ENCODE measurements at regions not wholly inside any gene's neighbourhood (a gene's known extent, or its start where the extent isn't known, plus 50 kb on each side); places are given as distances from the start of the nearest gene placed in this dataset.

GRCh38 chr11:119976805-119977560 lies 160.9 kb downstream of the TRIM29 start:
- Histone ChIP-seq H3K27ac (ENCODE audit: low read depth in 1 of 2, low read length in 1 of 2) (no peak overlapping the region), H3K9me3 (ENCODE audit: control insufficient read depth in 4 of 4, insufficient read depth in 3 of 4, low read length in 3 of 4) (peaks cover 0 to 5% (median 0%) of the 10 kb centered on the region in 4 donors), H3K9ac (ENCODE audit: insufficient read depth in 1 of 2, low read length in 2 of 2) (no peak overlapping the region), H3K4me3 (no peak overlapping the region), H3K27me3 (ENCODE audit: control insufficient read depth in 3 of 3, insufficient read depth in 3 of 3, low read length in 2 of 3) (peaks cover 0 to 5% (median 0%) of the 10 kb centered on the region in 3 donors), H3K36me3 (ENCODE audit: control insufficient read depth in 4 of 4, insufficient read depth in 4 of 4, low read length in 4 of 4) (no peaks in the 10 kb centered on the region), H3K4me1 (ENCODE audit: control insufficient read depth in 5 of 5, insufficient read depth in 5 of 5, low read length in 5 of 5) (no peaks in the 10 kb centered on the region)
- DNase-seq (no peak), ATAC-seq (ENCODE audit: insufficient read depth, low FRiP score) (no peak)
- TF ChIP-seq, protein P1, sequence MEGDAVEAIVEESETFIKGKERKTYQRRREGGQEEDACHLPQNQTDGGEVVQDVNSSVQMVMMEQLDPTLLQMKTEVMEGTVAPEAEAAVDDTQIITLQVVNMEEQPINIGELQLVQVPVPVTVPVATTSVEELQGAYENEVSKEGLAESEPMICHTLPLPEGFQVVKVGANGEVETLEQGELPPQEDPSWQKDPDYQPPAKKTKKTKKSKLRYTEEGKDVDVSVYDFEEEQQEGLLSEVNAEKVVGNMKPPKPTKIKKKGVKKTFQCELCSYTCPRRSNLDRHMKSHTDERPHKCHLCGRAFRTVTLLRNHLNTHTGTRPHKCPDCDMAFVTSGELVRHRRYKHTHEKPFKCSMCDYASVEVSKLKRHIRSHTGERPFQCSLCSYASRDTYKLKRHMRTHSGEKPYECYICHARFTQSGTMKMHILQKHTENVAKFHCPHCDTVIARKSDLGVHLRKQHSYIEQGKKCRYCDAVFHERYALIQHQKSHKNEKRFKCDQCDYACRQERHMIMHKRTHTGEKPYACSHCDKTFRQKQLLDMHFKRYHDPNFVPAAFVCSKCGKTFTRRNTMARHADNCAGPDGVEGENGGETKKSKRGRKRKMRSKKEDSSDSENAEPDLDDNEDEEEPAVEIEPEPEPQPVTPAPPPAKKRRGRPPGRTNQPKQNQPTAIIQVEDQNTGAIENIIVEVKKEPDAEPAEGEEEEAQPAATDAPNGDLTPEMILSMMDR (IDR thresholded peaks at IDR 0.05; ENCODE audit: control extremely low read depth, extremely low read depth), result no peak
- WGBS, 2 donors, result 76 to 80% methylated on average over 13 of the region's 13 CpGs

DNA sequence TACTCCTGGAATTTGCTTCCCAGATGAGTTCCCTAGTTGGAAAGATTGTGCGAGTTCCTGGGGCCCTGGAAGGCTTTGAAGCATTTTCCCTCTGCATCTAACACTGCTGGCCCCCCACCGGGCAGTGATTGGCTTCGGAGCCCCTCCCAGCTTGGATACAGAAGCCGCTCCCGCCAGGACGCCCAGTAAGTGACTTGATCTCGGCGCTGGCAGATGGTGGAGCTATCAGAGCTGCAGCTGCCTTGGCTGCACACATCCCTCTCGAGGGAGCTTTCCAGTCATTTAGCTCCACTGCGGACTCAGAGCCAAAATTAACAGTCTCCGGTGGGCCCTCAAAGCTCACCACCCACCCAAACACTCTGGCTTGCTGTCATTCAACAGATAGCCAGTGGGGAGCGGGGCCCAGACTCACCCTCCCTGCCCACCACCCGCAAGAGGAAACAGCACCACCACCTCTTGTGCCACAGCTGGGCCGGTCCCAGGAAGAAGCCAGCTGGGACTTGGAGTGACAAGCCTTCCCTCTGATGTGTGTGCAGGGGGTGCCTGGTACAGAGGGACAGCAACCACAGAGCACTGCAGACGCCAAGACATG lies 162.3 kb downstream of the TRIM29 start:
- no peaks in the 10 kb centered on the region for H3K4me1 ChIP-seq (ENCODE audit: control insufficient read depth in 5 of 5, insufficient read depth in 5 of 5, low read length in 5 of 5)
- peaks cover 0 to 7% (median 0%) of the 10 kb centered on the region in 4 donors for H3K9me3 ChIP-seq (ENCODE audit: control insufficient read depth in 4 of 4, insufficient read depth in 3 of 4, low read length in 3 of 4)
- 28 to 36% methylated on average over 15 of the region's 15 CpGs for WGBS, 2 donors
- peaks cover 0 to 5% (median 0%) of the 10 kb centered on the region in 3 donors for H3K27me3 ChIP-seq (ENCODE audit: control insufficient read depth in 3 of 3, insufficient read depth in 3 of 3, low read length in 2 of 3)
- DNase-seq (peak; percentile 58 to 71 (median 64)), ATAC-seq (ENCODE audit: insufficient read depth, low FRiP score) (no peak)
- TF ChIP-seq, protein P1 (IDR thresholded peaks at IDR 0.05; ENCODE audit: control extremely low read depth, extremely low read depth), result no peak
- no peak overlapping the region for H3K4me3 ChIP-seq
- no peaks in the 10 kb centered on the region for H3K36me3 ChIP-seq (ENCODE audit: control insufficient read depth in 4 of 4, insufficient read depth in 4 of 4, low read length in 4 of 4)
- H3K9ac ChIP-seq (ENCODE audit: insufficient read depth in 1 of 2, low read length in 2 of 2), result no peak overlapping the region
- no peak overlapping the region for H3K27ac ChIP-seq (ENCODE audit: low read depth in 1 of 2, low read length in 1 of 2)

GRCh38 chr11:119974467-119974866 lies 163.4 kb downstream of the TRIM29 start:
- TF ChIP-seq, protein P1 (IDR thresholded peaks at IDR 0.05; ENCODE audit: control extremely low read depth, extremely low read depth), result no peak
- Histone ChIP-seq H3K4me1 (ENCODE audit: control insufficient read depth in 5 of 5, insufficient read depth in 5 of 5, low read length in 5 of 5) (no peaks in the 10 kb centered on the region), H3K27me3 (ENCODE audit: control insufficient read depth in 3 of 3, insufficient read depth in 3 of 3, low read length in 2 of 3) (peaks cover 0 to 5% (median 0%) of the 10 kb centered on the region in 3 donors), H3K9me3 (ENCODE audit: control insufficient read depth in 4 of 4, insufficient read depth in 3 of 4, low read length in 3 of 4) (peaks cover 0 to 7% (median 0%) of the 10 kb centered on the region in 4 donors), H3K27ac (ENCODE audit: low read depth in 1 of 2, low read length in 1 of 2) (no peak overlapping the region), H3K4me3 (no peak overlapping the region), H3K9ac (ENCODE audit: insufficient read depth in 1 of 2, low read length in 2 of 2) (no peak overlapping the region), H3K36me3 (ENCODE audit: control insufficient read depth in 4 of 4, insufficient read depth in 4 of 4, low read length in 4 of 4) (no peaks in the 10 kb centered on the region)
- 85 to 86% methylated on average over 4 of the region's 4 CpGs for WGBS, 2 donors
- no peak for DNase-seq
- no peak for ATAC-seq (ENCODE audit: insufficient read depth, low FRiP score)

All from lung (tissue), 11 donors.